ENCODE measurements at regions not wholly inside any gene's neighbourhood (a gene's known extent, or its start where the extent isn't known, plus 50 kb on each side); places are given as distances from the start of the nearest gene placed in this dataset.

- H3K9me3 ChIP-seq = no peaks in the 10 kb centered on the region
- H3K27me3 ChIP-seq = no peaks in the 10 kb centered on the region
- no peaks in the 10 kb centered on the region for H3K36me3 ChIP-seq
- no peak overlapping the region for H3K27ac ChIP-seq
- TF ChIP-seq POLR2AphosphoS5 (IDR thresholded peaks at IDR 0.05) (no peak), CTCF (IDR thresholded peaks at IDR 0.05) (no peak), POLR2A (IDR thresholded peaks at IDR 0.05) (no peak)
- H3K4me1 ChIP-seq = peaks cover 0 to 3% of the 10 kb centered on the region in 2 donors
- intact Hi-C loops (cut with DNase I; ENCODE audit: low total_unique reads) = loop anchor here (10.0 kb wide), 1 partner anchor 582 kb away; no protein-coding TSS in a partner anchor
- no peak overlapping the region for H3K4me3 ChIP-seq
- DNase-seq (ENCODE audit: low spot score in 2 of 2) = no peak
Measured at GRCh38 chr1:80536461-80536860, 1264.3 kb upstream of the ADGRL2 start.

- Histone ChIP-seq H3K27me3 (no peaks in the 10 kb centered on the region), H3K9me3 (no peaks in the 10 kb centered on the region), H3K4me3 (no peak overlapping the region), H3K27ac (peak overlapping the region in 1 of 2 donors; percentile 40), H3K36me3 (no peaks in the 10 kb centered on the region), H3K4me1 (peaks cover 0 to 4% of the 10 kb centered on the region in 2 donors)
- TF ChIP-seq POLR2A (IDR thresholded peaks at IDR 0.05) (no peak), POLR2AphosphoS5 (IDR thresholded peaks at IDR 0.05) (no peak), CTCF (IDR thresholded peaks at IDR 0.05) (no peak)
- no peak for DNase-seq (ENCODE audit: low spot score in 2 of 2)
- intact Hi-C loops (cut with DNase I; ENCODE audit: low total_unique reads) = loop anchor here (10.0 kb wide), 1 partner anchor 581 kb away; no protein-coding TSS in a partner anchor
Measured at GRCh38 chr1:80535466-80535865, 1265.3 kb upstream of the ADGRL2 start.

GRCh38 chr1:80534606-80535360 lies 1266.0 kb upstream of the ADGRL2 start:
- H3K9me3 ChIP-seq = no peaks in the 10 kb centered on the region
- no peak for DNase-seq (ENCODE audit: low spot score in 2 of 2)
- no peaks in the 10 kb centered on the region for H3K27me3 ChIP-seq
- peak overlapping the region; percentile 9 to 40 for H3K27ac ChIP-seq
- H3K4me1 ChIP-seq = peaks cover 0 to 4% of the 10 kb centered on the region in 2 donors
- H3K4me3 ChIP-seq = no peak overlapping the region
- TF ChIP-seq POLR2AphosphoS5 (IDR thresholded peaks at IDR 0.05) = no peak
- no peak for TF ChIP-seq CTCF (IDR thresholded peaks at IDR 0.05)
- TF ChIP-seq POLR2A (IDR thresholded peaks at IDR 0.05) = no peak
- no peaks in the 10 kb centered on the region for H3K36me3 ChIP-seq
- intact Hi-C loops (cut with DNase I; ENCODE audit: low total_unique reads) = loop anchor here (10.0 kb wide), 1 partner anchor 580 kb away; no protein-coding TSS in a partner anchor

- DNase-seq (ENCODE audit: low spot score in 2 of 2) = no peak
- no peak for TF ChIP-seq POLR2AphosphoS5 (IDR thresholded peaks at IDR 0.05)
- TF ChIP-seq POLR2A (IDR thresholded peaks at IDR 0.05) = no peak
- TF ChIP-seq CTCF (IDR thresholded peaks at IDR 0.05) = no peak
- Histone ChIP-seq H3K27ac (peak overlapping the region in 1 of 2 donors; percentile 7), H3K4me1 (peaks cover 0 to 4% of the 10 kb centered on the region in 2 donors), H3K27me3 (no peaks in the 10 kb centered on the region), H3K4me3 (no peak overlapping the region), H3K9me3 (no peaks in the 10 kb centered on the region), H3K36me3 (no peaks in the 10 kb centered on the region)
- intact Hi-C loops (cut with DNase I; ENCODE audit: low total_unique reads) = loop anchor here (10.0 kb wide), 1 partner anchor 579 kb away; no protein-coding TSS in a partner anchor
Measured at GRCh38 chr1:80533775-80534334, 1266.9 kb upstream of the ADGRL2 start.

GRCh38 chr1:80533093-80533492 lies 1267.6 kb upstream of the ADGRL2 start:
- H3K4me3 ChIP-seq = no peak overlapping the region
- DNase-seq (ENCODE audit: low spot score in 2 of 2) = no peak
- H3K27ac ChIP-seq = no peak overlapping the region
- no peaks in the 10 kb centered on the region for H3K9me3 ChIP-seq
- intact Hi-C loops (cut with DNase I; ENCODE audit: low total_unique reads) = loop anchor here (10.0 kb wide), 1 partner anchor 578 kb away; no protein-coding TSS in a partner anchor
- TF ChIP-seq POLR2AphosphoS5 (IDR thresholded peaks at IDR 0.05) (no peak), POLR2A (IDR thresholded peaks at IDR 0.05) (no peak), CTCF (IDR thresholded peaks at IDR 0.05) (no peak)
- H3K36me3 ChIP-seq = no peaks in the 10 kb centered on the region
- H3K4me1 ChIP-seq = peaks cover 0 to 4% of the 10 kb centered on the region in 2 donors
- no peaks in the 10 kb centered on the region for H3K27me3 ChIP-seq

All from breast epithelium (tissue), 4 donors.